Adrenal gland (tissue), 9 donors: ENCODE measurements at regions not wholly inside any gene's neighbourhood (a gene's known extent, or its start where the extent isn't known, plus 50 kb on each side); places are given as distances from the start of the nearest gene placed in this dataset.

ENCODE experiments used
- DNase-seq, 7 donors: peaks; one replicate each; pipeline ENCODE4 v3.0.0-alpha.2; 2019 to 2020
- H3K27ac ChIP-seq, 5 donors: fragments of 200-600 bp; sonication (generic) in 4 of 5; 1 replicate in 3 of 5; 2 replicates in 2 of 5; pipeline versions ENCODE4 v1.5.1 to v1.8.0; 2016 to 2020; ENCODE audit warnings: mild to moderate bottlenecking in 1 of 5
- H3K27me3 ChIP-seq: fragments of 200-600 bp; 2 replicates; pipeline ENCODE4 v1.8.0; 2021
- H3K36me3 ChIP-seq, 2 donors: fragments of 200-600 bp; replicated peaks in 1 of 2; 1 replicate in 1 of 2; 2 replicates in 1 of 2; pipeline versions ENCODE4 v1.5.1 to v1.8.0; 2018 to 2022
- H3K4me1 ChIP-seq, 2 donors: fragments of 200-600 bp; replicated peaks in 1 of 2; 1 replicate in 1 of 2; 2 replicates in 1 of 2; pipeline versions ENCODE4 v1.5.1 to v1.8.0; 2018 to 2021
- H3K4me3 ChIP-seq, 4 donors: fragments of 200-600 bp; sonication (generic) in 3 of 4; one replicate each; pipeline ENCODE4 v1.5.1; 2016 to 2018
- H3K9me3 ChIP-seq, 3 donors: fragments of 200-600 bp; sonication (generic) in 1 of 3; replicated peaks in 1 of 3; 1 replicate in 2 of 3; 2 replicates in 1 of 3; pipeline versions ENCODE4 v1.5.1 to v1.8.0; 2016 to 2021
- CTCF ChIP-seq, 6 experiments: fragments of 450-650 bp in 4 of 6; fragments of 200-600 bp in 2 of 6; sonication (generic) in 1 of 6; IDR thresholded peaks; 1 replicate in 5 of 6; 2 replicates in 1 of 6; pipeline versions ENCODE4 v1.5.1 to v1.8.0; 2016 to 2021; ENCODE audit warnings: antibody characterized with exemption in 6 of 6, mild to moderate bottlenecking in 2 of 6, moderate library complexity in 1 of 6
- POLR2A ChIP-seq, 2 donors: fragments of 450-650 bp; IDR thresholded peaks; one replicate each; pipeline ENCODE4 v1.6.1; 2017; ENCODE audit warnings: antibody characterized with exemption in 2 of 2, mild to moderate bottlenecking in 2 of 2, moderate library complexity in 1 of 2
- WGBS, 4 donors: extraction: QIAGEN DNeasy Blood & Tissue Kit in 2 of 4; methylation state at CpG; one replicate each; pipeline versions ENCODE4 v1.1.5 to v1.1.7; 2013 to 2017; 5-methylcytosine and 5-hydroxymethylcytosine counted together
- intact Hi-C, 2 donors: fragments of 100-400 bp; cut with DNase I; formaldehyde crosslinking; loops; one replicate each; pipeline versions ENCODE4 v1.14.1 to v1.15.0; 2022 to 2023
- donor health status: healthy with polysubstance abuse.
- donor health status: Bipolar disorder and iron deficiency.
- donor health status: DM: yes; HTN: yes; CAD: no.
- donor health status: DM: no; HTN: no; CAD: no.
- donor health status: DM: no; HTN: no; CAD: no.

GRCh38 chr7:94064541-94065191 is 60.5 kb upstream of the BET1 start:
- WGBS, 4 donors, result 34 to 42% (median 35%) methylated on average over 4 of the region's 4 CpGs
- H3K9me3 ChIP-seq, result no peaks in the 10 kb centered on the region
- intact Hi-C loops, result no loop called here

GRCh38 chr7:94067047-94067446 is 62.9 kb upstream of the BET1 start:
- TF ChIP-seq CTCF (IDR thresholded peaks at IDR 0.05) (no peak), POLR2A (IDR thresholded peaks at IDR 0.05) (no peak)
- 81 to 84% (median 83%) methylated on average over 1 of the region's 1 CpG for WGBS, 4 donors
- peaks cover 0 to 7% of the 10 kb centered on the region in 2 donors for H3K4me1 ChIP-seq
- intact Hi-C loops, result no loop called here
- no peaks in the 10 kb centered on the region for H3K9me3 ChIP-seq
- no peaks in the 10 kb centered on the region for H3K36me3 ChIP-seq
- H3K27ac ChIP-seq, result no peak overlapping the region
- DNase-seq, result no peak
- H3K27me3 ChIP-seq, result no peaks in the 10 kb centered on the region
- H3K4me3 ChIP-seq, result no peak overlapping the region

More at GRCh38 chr7:94064541-94065191, 60.5 kb upstream of the BET1 start:
- no peak for TF ChIP-seq POLR2A (IDR thresholded peaks at IDR 0.05)
- no peak for TF ChIP-seq CTCF (IDR thresholded peaks at IDR 0.05)
- DNase-seq, result peak in 4 of 7 donors; percentile 8 to 26 (median 16)
- H3K36me3 ChIP-seq, result no peaks in the 10 kb centered on the region
- no peaks in the 10 kb centered on the region for H3K27me3 ChIP-seq
- H3K27ac ChIP-seq, result no peak overlapping the region
- peaks cover 0 to 7% of the 10 kb centered on the region in 2 donors for H3K4me1 ChIP-seq
- no peak overlapping the region for H3K4me3 ChIP-seq

GRCh38 chr7:94067506-94067905 is 63.4 kb upstream of the BET1 start:
- 91 to 100% (median 94%) methylated on average over 3 of the region's 3 CpGs for WGBS, 4 donors
- H3K4me3 ChIP-seq, result no peak overlapping the region
- DNase-seq, result no peak
- no peak overlapping the region for H3K27ac ChIP-seq
- TF ChIP-seq POLR2A (IDR thresholded peaks at IDR 0.05) (no peak), CTCF (IDR thresholded peaks at IDR 0.05) (no peak)
- H3K9me3 ChIP-seq, result no peaks in the 10 kb centered on the region
- H3K27me3 ChIP-seq, result no peaks in the 10 kb centered on the region
- intact Hi-C loops, result no loop called here
- H3K36me3 ChIP-seq, result no peaks in the 10 kb centered on the region
- H3K4me1 ChIP-seq, result peaks cover 0 to 7% of the 10 kb centered on the region in 2 donors

- H3K4me1 ChIP-seq, result peaks cover 0 to 7% of the 10 kb centered on the region in 2 donors
- intact Hi-C loops, result no loop called here
- H3K36me3 ChIP-seq, result no peaks in the 10 kb centered on the region
- no peaks in the 10 kb centered on the region for H3K9me3 ChIP-seq
- H3K27me3 ChIP-seq, result no peaks in the 10 kb centered on the region
- TF ChIP-seq CTCF (IDR thresholded peaks at IDR 0.05), result no peak
- TF ChIP-seq POLR2A (IDR thresholded peaks at IDR 0.05), result no peak
- no peak overlapping the region for H3K27ac ChIP-seq
- no peak for DNase-seq
- 79 to 89% (median 86%) methylated on average over 7 of the region's 7 CpGs for WGBS, 4 donors
- no peak overlapping the region for H3K4me3 ChIP-seq
These were observed 65.1 kb upstream of the BET1 start for GRCh38 chr7:94069162-94069739.
